ENCODE measurements at regions not wholly inside any gene's neighbourhood (a gene's known extent, or its start where the extent isn't known, plus 50 kb on each side); places are given as distances from the start of the nearest gene placed in this dataset.

GRCh38 chr6:33861722-33862121, 57.9 kb upstream of the MLN start:
- Mint-ChIP-seq H3K36me3 (no peaks in the 10 kb centered on the region), H3K27me3 (ENCODE audit: low read depth) (peaks cover 4% of the 10 kb centered on the region; the same call in 1 of the 2 replicates), H3K4me1 (peaks cover 15% of the 10 kb centered on the region), H3K9me3 (peaks cover 12% of the 10 kb centered on the region), H3K4me3 (no peak overlapping the region), H3K27ac (no peak overlapping the region)
- CTCF ChIA-PET: interaction anchor here (1.1 to 1.3 kb wide), 3 partner anchors 10 to 117 kb away, joined by 3 read pairs; no protein-coding TSS in a partner anchor
- TF ChIP-seq FOXK1 (CRISPR knock-in tag; IDR thresholded peaks at IDR 0.05) (no peak), ZNF232 (CRISPR knock-in tag; IDR thresholded peaks at IDR 0.05) (no peak)
- no peak for DNase-seq (ENCODE audit: low spot score)
- POLR2A ChIA-PET: no interaction called here
- no peak for ATAC-seq

- H3K4me1 Mint-ChIP-seq: peaks cover 15% of the 10 kb centered on the region
- no peak for ATAC-seq
These were observed 57.1 kb upstream of the MLN start for GRCh38 chr6:33860706-33861474.

GRCh38 chr6:33860006-33860405, 56.2 kb upstream of the MLN start:
- CTCF ChIA-PET: interaction anchor here (0.8 to 1.6 kb wide), 2 partner anchors 21 to 89 kb away, joined by 3 to 4 read pairs; no protein-coding TSS in a partner anchor
- no peak for TF ChIP-seq STAT6 (CRISPR knock-in tag; conservative IDR thresholded peaks at IDR 0.05; ENCODE audit: low read depth)
- no peak for TF ChIP-seq AFF4 (CRISPR knock-in tag; IDR thresholded peaks at IDR 0.05; ENCODE audit: borderline replicate concordance)
- no peak for TF ChIP-seq NR3C1 (CRISPR knock-in tag; conservative IDR thresholded peaks at IDR 0.05; ENCODE audit: low read depth)
- TF ChIP-seq TEAD4 (CRISPR knock-in tag; IDR thresholded peaks at IDR 0.05): no peak
- no peak for TF ChIP-seq ZNF281 (CRISPR knock-in tag; IDR thresholded peaks at IDR 0.05)

More at GRCh38 chr6:33860706-33861474, 57.1 kb upstream of the MLN start:
- DNase-seq (ENCODE audit: low spot score): no peak
- TF ChIP-seq NR3C1 (CRISPR knock-in tag; conservative IDR thresholded peaks at IDR 0.05; ENCODE audit: low read depth): no peak
- no peak for TF ChIP-seq NR2C2 (CRISPR knock-in tag; IDR thresholded peaks at IDR 0.05)
- no peak for TF ChIP-seq CREM (CRISPR knock-in tag; IDR thresholded peaks at IDR 0.05)
- no peak for TF ChIP-seq ZNF532 (CRISPR knock-in tag; IDR thresholded peaks at IDR 0.05; ENCODE audit: borderline replicate concordance)
- TF ChIP-seq GRHL2 (CRISPR knock-in tag; IDR thresholded peaks at IDR 0.05; ENCODE audit: insufficient replicate concordance, severe bottlenecking): no peak
- ChIA-PET CTCF (interaction anchor here (0.6 to 1.6 kb wide), 6 partner anchors 9 to 193 kb away, joined by 3 to 4 read pairs (median 3); no protein-coding TSS in a partner anchor), POLR2A (no interaction called here)
- Mint-ChIP-seq H3K9me3 (peaks cover 6% of the 10 kb centered on the region), H3K36me3 (no peaks in the 10 kb centered on the region), H3K27me3 (ENCODE audit: low read depth) (peaks cover 4% of the 10 kb centered on the region; the same call in 1 of the 2 replicates), H3K4me3 (no peak overlapping the region), H3K27ac (peak overlapping the region; percentile 1; the same call in 1 of the 2 replicates)

More at GRCh38 chr6:33860006-33860405, 56.2 kb upstream of the MLN start:
- POLR2A ChIA-PET: no interaction called here
- DNase-seq (ENCODE audit: low spot score) (no peak), ATAC-seq (no peak)
- H3K4me3 Mint-ChIP-seq: no peak overlapping the region
- H3K27ac Mint-ChIP-seq: no peak overlapping the region
- H3K27me3 Mint-ChIP-seq (ENCODE audit: low read depth): peaks cover 4% of the 10 kb centered on the region; the same call in 1 of the 2 replicates
- no peaks in the 10 kb centered on the region for H3K36me3 Mint-ChIP-seq
- peaks cover 1% of the 10 kb centered on the region; the same call in 1 of the 2 replicates for H3K9me3 Mint-ChIP-seq
- H3K4me1 Mint-ChIP-seq: peaks cover 15% of the 10 kb centered on the region
